ENCODE measurements at regions not wholly inside any gene's neighbourhood (a gene's known extent, or its start where the extent isn't known, plus 50 kb on each side); places are given as distances from the start of the nearest gene placed in this dataset.
A peak's percentile ranks its signal among the peaks of the same experiment; 100 is the strongest.

- H3K27me3 ChIP-seq (ENCODE audit: insufficient read depth), result no peaks in the 10 kb centered on the region
- H3K36me3 ChIP-seq (ENCODE audit: insufficient read depth), result no peaks in the 10 kb centered on the region
- Mint-ChIP-seq H3K4me3 (peak overlapping the region; percentile 81), H3K27ac (no peak overlapping the region), H3K9me3 (no peaks in the 10 kb centered on the region; the same call in 2 of the 3 replicates), H3K36me3 (ENCODE audit: low read depth) (peaks cover 4% of the 10 kb centered on the region; the same call in 1 of the 3 replicates), H3K4me1 (peaks cover 19% of the 10 kb centered on the region), H3K27me3 (ENCODE audit: insufficient read depth, low read depth, poor library complexity) (peaks cover 7% of the 10 kb centered on the region)
- no peaks in the 10 kb centered on the region for H3K9me2 ChIP-seq (ENCODE audit: insufficient read depth)
- peaks cover 32% of the 10 kb centered on the region for H3K79me2 ChIP-seq (replicated peaks; ENCODE audit: insufficient read depth)
- no peaks in the 10 kb centered on the region for H4K20me1 ChIP-seq (replicated peaks; ENCODE audit: insufficient read depth)
- no peak overlapping the region for H3K27ac ChIP-seq (ENCODE audit: low read depth)
- ATAC-seq (peak; percentile 57), DNase-seq (ENCODE audit: low spot score) (peak; percentile 81)
- no peaks in the 10 kb centered on the region for H3F3A ChIP-seq (replicated peaks; ENCODE audit: low read depth)
- H3K4me2 ChIP-seq, result peak overlapping the region; percentile 82
- TF ChIP-seq ZNF331 (CRISPR knock-in tag; IDR thresholded peaks at IDR 0.05; ENCODE audit: low read depth), result no peak
- TF ChIP-seq EZH2 (IDR thresholded peaks at IDR 0.05; ENCODE audit: low read depth, unreplicated experiment), result no peak
- TF ChIP-seq REST (IDR thresholded peaks at IDR 0.05; ENCODE audit: unreplicated experiment), result no peak
- no peak for TF ChIP-seq NANOG (IDR thresholded peaks at IDR 0.05; ENCODE audit: borderline replicate concordance)
- TF ChIP-seq CTCF (conservative IDR thresholded peaks at IDR 0.05; ENCODE audit: low read depth in 2 of 2), result peak; percentile 45 to 62
- TF ChIP-seq STAT1 (IDR thresholded peaks at IDR 0.05; ENCODE audit: unreplicated experiment), result no peak
- H3K4me1 ChIP-seq (ENCODE audit: insufficient read depth), result no peaks in the 10 kb centered on the region
- H3K4me3 ChIP-seq, result peak overlapping the region; percentile 65
- no peak overlapping the region for H2AFZ ChIP-seq
Measured at GRCh38 chrY:7272556-7273195, 361.1 kb upstream of the AMELY start.

GRCh38 chrY:7263773-7264172, 352.2 kb upstream of the AMELY start:
- Histone ChIP-seq H3F3A (replicated peaks; ENCODE audit: low read depth) (no peaks in the 10 kb centered on the region), H3K27ac (ENCODE audit: low read depth) (no peak overlapping the region), H3K9me2 (ENCODE audit: insufficient read depth) (no peaks in the 10 kb centered on the region), H3K4me1 (ENCODE audit: insufficient read depth) (no peaks in the 10 kb centered on the region), H3K4me3 (no peak overlapping the region), H2AFZ (0 out of 2 replicates have a peak overlapping the region, but pooled peaks have one; percentile 74), H4K20me1 (replicated peaks; ENCODE audit: insufficient read depth) (no peaks in the 10 kb centered on the region), H3K4me2 (no peak overlapping the region), H3K36me3 (ENCODE audit: insufficient read depth) (no peaks in the 10 kb centered on the region), H3K79me2 (replicated peaks; ENCODE audit: insufficient read depth) (no peaks in the 10 kb centered on the region), H3K27me3 (ENCODE audit: insufficient read depth) (no peaks in the 10 kb centered on the region)
- DNase-seq (ENCODE audit: low spot score) (peak; percentile 37), ATAC-seq (peak; percentile 59)
- H3K4me3 Mint-ChIP-seq, result no peak overlapping the region
- H3K27me3 Mint-ChIP-seq (ENCODE audit: insufficient read depth, low read depth, poor library complexity), result no peaks in the 10 kb centered on the region
- H3K4me1 Mint-ChIP-seq, result peaks cover 4% of the 10 kb centered on the region; the same call in 1 of the 3 replicates
- H3K36me3 Mint-ChIP-seq (ENCODE audit: low read depth), result no peaks in the 10 kb centered on the region
- no peaks in the 10 kb centered on the region; the same call in 2 of the 3 replicates for H3K9me3 Mint-ChIP-seq
- no peak overlapping the region for H3K27ac Mint-ChIP-seq
- TF ChIP-seq EZH2phosphoT487 (IDR thresholded peaks at IDR 0.05; ENCODE audit: unreplicated experiment), result no peak
- TF ChIP-seq CREB1 (CRISPR knock-in tag; IDR thresholded peaks at IDR 0.05; ENCODE audit: low read depth), result no peak
- TF ChIP-seq REST (IDR thresholded peaks at IDR 0.05; ENCODE audit: unreplicated experiment), result no peak
- no peak for TF ChIP-seq EZH2 (IDR thresholded peaks at IDR 0.05; ENCODE audit: low read depth, unreplicated experiment)
- TF ChIP-seq POLR2AphosphoS5 (IDR thresholded peaks at IDR 0.05; ENCODE audit: low read depth), result no peak

Measured in GM23338 (cell line).